Mucosa of descending colon (tissue), 3 donors: ENCODE measurements at regions not wholly inside any gene's neighbourhood (a gene's known extent, or its start where the extent isn't known, plus 50 kb on each side); places are given as distances from the start of the nearest gene placed in this dataset.
A peak's percentile ranks its signal among the peaks of the same experiment; 100 is the strongest.

ENCODE experiments used
- ATAC-seq: fragments of 200-7000 bp; cut with Tn5 transposase; one replicate; pipeline ENCODE4 v1.9.1; 2020; ENCODE audit warnings: mild to moderate bottlenecking, moderate library complexity
- DNase-seq, 3 donors: peaks; one replicate each; pipeline ENCODE4 v3.0.0-alpha.2; 2020
- H3K36me3 ChIP-seq: fragments of 200-600 bp; one replicate; pipeline ENCODE4 v1.8.0; 2021; ENCODE audit warnings: low read depth, mild to moderate bottlenecking
- H3K4me1 ChIP-seq: fragments of 200-600 bp; one replicate; pipeline ENCODE4 v1.8.0; 2021; ENCODE audit warnings: low read depth, mild to moderate bottlenecking
- H3K4me3 ChIP-seq: fragments of 200-600 bp; one replicate; pipeline ENCODE4 v1.8.0; 2021; ENCODE audit warnings: mild to moderate bottlenecking
- H3K9me3 ChIP-seq: fragments of 200-600 bp; one replicate; pipeline ENCODE4 v1.8.0; 2021; ENCODE audit warnings: mild to moderate bottlenecking
- intact Hi-C, 2 donors: fragments of 100-400 bp; cut with DNase I in 1 of 2; cut with micrococcal nuclease in 1 of 2; formaldehyde crosslinking; loops; one replicate each; pipeline versions ENCODE4 v1.11.0 to v1.11.1; 2022; cut with DNase I, micrococcal nuclease
- TF ChIP-seq, protein P1 (sequence below): fragments of 200-600 bp; IDR thresholded peaks from one replicate; pipeline ENCODE4 v1.8.0; 2022; ENCODE audit warnings: antibody characterized with exemption, mild to moderate bottlenecking
- donor health status: DM: no; HTN: no; CAD: no; lungs with moderate emphysema.
- donor health status: DM: no; HTN: no; CAD: no.
- donor health status: DM: no; HTN: yes; CAD: no.

DNA sequence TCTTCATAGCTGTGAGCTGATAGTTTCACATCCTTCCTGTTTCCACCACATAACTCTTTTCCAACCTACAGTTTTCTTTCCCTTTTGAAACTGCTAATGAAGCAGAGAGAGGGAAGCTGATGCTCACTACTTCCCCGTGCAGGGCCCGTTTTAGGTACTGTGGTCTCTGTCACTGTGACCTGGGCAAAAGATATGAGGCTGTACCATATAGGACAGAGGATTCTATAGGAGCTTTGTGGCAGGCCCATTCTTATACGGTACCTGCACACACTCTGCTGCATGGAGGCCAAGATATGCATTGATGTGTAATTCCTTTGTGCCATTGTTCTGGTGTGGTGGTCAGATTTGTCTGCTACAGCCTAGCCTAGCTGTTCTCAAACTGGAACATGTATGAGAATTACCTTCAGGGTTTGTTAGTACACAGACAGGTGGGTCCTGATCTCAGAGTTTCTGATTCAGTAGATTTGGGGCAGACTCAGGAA lies 577.3 kb downstream of the LMO7 start:
- TF ChIP-seq, protein P1, sequence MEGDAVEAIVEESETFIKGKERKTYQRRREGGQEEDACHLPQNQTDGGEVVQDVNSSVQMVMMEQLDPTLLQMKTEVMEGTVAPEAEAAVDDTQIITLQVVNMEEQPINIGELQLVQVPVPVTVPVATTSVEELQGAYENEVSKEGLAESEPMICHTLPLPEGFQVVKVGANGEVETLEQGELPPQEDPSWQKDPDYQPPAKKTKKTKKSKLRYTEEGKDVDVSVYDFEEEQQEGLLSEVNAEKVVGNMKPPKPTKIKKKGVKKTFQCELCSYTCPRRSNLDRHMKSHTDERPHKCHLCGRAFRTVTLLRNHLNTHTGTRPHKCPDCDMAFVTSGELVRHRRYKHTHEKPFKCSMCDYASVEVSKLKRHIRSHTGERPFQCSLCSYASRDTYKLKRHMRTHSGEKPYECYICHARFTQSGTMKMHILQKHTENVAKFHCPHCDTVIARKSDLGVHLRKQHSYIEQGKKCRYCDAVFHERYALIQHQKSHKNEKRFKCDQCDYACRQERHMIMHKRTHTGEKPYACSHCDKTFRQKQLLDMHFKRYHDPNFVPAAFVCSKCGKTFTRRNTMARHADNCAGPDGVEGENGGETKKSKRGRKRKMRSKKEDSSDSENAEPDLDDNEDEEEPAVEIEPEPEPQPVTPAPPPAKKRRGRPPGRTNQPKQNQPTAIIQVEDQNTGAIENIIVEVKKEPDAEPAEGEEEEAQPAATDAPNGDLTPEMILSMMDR: no peak
- H3K4me1 ChIP-seq: no peaks in the 10 kb centered on the region
- H3K9me3 ChIP-seq: no peaks in the 10 kb centered on the region
- no peak overlapping the region for H3K4me3 ChIP-seq
- no peaks in the 10 kb centered on the region for H3K36me3 ChIP-seq
- intact Hi-C loops: no loop called here
- DNase-seq (no peak), ATAC-seq (no peak)

DNA sequence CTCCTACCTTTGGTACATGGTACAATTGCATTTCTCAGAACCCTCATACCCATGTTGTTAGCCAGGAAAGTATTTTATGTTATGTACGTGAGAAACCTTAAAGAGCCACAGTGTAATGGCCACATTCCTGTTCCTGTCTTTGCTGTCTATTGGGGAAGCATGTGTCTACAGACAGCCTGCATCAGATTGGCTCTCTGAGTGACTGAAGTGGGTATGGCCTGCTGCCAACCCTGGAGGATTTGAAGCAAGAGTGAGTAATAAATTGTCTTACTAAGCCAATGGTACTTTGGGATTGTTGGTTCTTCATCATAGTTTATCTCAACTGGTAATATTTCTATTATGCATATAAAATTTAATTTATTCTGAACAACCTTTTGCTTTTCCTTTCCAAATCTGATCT lies 574.1 kb downstream of the LMO7 start:
- ATAC-seq (no peak), DNase-seq (no peak)
- no peak overlapping the region for H3K4me3 ChIP-seq
- H3K36me3 ChIP-seq: no peaks in the 10 kb centered on the region
- intact Hi-C loops: no loop called here
- TF ChIP-seq, protein P1: no peak
- H3K9me3 ChIP-seq: no peaks in the 10 kb centered on the region
- H3K4me1 ChIP-seq: no peaks in the 10 kb centered on the region

DNA sequence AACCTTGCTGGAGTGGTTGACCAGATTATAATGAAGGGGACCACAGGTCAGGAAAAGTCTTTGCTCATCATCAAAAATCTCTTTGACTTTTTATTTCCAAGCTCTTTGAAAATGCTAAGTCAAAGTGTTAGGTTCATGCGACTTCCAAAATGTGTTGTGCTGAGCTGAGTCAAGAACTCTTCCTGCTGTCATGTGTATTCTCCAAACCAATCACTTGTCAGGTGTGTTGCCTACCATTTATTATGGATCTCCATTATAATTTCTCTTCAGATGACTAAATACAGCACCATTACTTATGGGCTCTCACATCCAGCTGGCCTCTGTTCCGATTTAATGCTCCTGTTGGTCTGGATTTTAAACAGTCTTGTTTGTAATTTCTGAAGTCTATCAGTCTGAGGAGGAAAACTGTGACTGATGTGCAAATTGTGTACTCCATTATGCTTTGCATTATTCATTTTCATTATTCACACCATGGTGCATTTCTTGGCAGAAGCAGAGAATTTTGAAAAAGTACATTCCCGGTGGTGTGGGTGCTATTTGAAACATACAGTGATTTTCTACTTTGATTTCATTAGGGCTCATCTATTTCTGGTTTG lies 562.5 kb downstream of the LMO7 start:
- intact Hi-C loops: no loop called here
- no peak overlapping the region for H3K4me3 ChIP-seq
- TF ChIP-seq, protein P1: no peak
- H3K4me1 ChIP-seq: no peaks in the 10 kb centered on the region
- DNase-seq: no peak
- H3K9me3 ChIP-seq: no peaks in the 10 kb centered on the region
- no peak for ATAC-seq
- no peaks in the 10 kb centered on the region for H3K36me3 ChIP-seq

DNA sequence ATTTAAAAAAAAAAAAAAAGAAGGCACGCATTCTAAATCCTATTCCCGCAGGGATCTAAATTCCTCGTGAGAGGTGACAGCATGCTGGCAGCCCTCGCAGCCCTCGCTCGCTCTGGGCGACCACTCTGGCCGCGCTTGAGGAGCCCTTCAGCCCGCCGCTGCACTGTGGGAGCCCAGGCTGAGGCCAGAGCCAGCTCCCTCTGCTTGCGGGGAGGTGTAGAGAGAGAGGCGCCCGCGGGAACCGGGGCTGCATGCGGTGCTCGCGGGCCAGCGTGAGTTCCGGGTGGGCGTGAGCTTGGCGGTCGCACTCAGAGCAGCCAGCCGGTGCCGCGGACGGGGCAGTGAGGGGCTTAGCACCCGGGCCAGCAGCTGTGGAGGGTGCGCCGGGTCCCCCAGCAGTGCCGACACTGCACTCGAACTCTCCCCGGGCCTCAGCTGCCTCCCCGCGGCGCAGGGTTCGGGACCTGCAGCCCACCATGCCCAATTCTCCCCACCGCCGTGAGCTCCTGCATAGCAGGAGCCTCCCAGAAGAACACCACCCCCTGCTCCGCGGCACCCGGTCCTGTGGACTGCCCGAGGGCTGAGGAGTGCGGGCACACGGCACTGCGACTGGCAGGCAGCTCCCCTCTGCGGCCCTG lies 553.9 kb downstream of the LMO7 start:
- Histone ChIP-seq H3K4me1 (no peaks in the 10 kb centered on the region), H3K36me3 (no peaks in the 10 kb centered on the region), H3K9me3 (no peaks in the 10 kb centered on the region), H3K4me3 (no peak overlapping the region)
- TF ChIP-seq, protein P1: no peak
- DNase-seq: peak in 1 of 3 donors; percentile 45
- intact Hi-C loops: no loop called here
- no peak for ATAC-seq

DNA sequence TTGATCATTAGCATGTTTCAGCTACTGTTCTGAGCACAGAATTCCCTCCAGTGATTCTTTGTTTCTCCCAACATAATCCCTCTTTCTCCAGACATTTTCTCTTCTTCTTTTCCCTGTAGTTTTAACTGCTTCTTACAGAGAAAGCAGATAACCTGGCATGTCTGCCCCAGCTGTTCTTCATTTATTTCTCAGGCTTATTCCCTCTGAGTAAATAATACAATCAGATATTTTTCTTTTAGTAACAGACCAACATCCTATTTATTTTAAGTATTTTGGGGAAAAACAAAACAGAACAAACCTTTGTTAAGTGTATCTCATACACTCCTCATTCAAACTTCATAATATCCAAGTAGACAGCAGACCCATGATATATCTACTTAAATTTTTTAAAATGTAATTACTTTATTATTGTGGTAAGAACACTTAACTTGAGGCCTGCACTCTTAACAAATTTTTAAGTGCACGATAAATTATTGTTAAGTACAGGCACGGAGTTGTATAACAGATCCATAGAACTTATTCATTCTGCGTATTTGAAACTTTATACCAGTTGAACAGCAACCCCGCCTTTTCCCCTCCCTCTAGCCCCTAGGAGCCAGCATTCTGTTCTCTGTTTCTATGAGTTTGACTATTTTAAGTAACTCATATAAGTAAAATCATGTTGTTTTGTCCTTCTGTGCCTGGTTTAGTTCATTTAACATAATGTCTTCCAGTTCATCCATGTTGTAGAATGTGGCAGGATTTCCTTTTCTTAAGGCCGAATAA lies 540.0 kb downstream of the LMO7 start:
- Histone ChIP-seq H3K36me3 (no peaks in the 10 kb centered on the region), H3K4me3 (no peak overlapping the region), H3K4me1 (no peaks in the 10 kb centered on the region), H3K9me3 (no peaks in the 10 kb centered on the region)
- intact Hi-C loops: no loop called here
- TF ChIP-seq, protein P1: no peak
- DNase-seq (no peak), ATAC-seq (no peak)
